ENCODE measurements at regions not wholly inside any gene's neighbourhood (a gene's known extent, or its start where the extent isn't known, plus 50 kb on each side); places are given as distances from the start of the nearest gene placed in this dataset.

GRCh38 chr5:174610968-174611367, 113.4 kb upstream of the MSX2 start:
- TF ChIP-seq POLR2A (IDR thresholded peaks at IDR 0.05; ENCODE audit: low read depth, low read length) (no peak), POLR2AphosphoS5 (IDR thresholded peaks at IDR 0.05; ENCODE audit: low read depth, low read length) (no peak), TAF1 (IDR thresholded peaks at IDR 0.05; ENCODE audit: borderline replicate concordance, low read depth, low read length) (no peak)

Data from GM12892 (cell line).